ENCODE measurements at regions not wholly inside any gene's neighbourhood (a gene's known extent, or its start where the extent isn't known, plus 50 kb on each side); places are given as distances from the start of the nearest gene placed in this dataset.

- no peak overlapping the region for H3K27ac ChIP-seq (ENCODE audit: extremely low read depth, low read depth, low read length)
- CTCF ChIA-PET: interaction anchor here (0.6 kb wide), 1 partner anchor 278 kb away, joined by 3 read pairs; no protein-coding TSS in a partner anchor
- no peaks in the 10 kb centered on the region for H3K36me3 ChIP-seq (ENCODE audit: control insufficient read depth in 2 of 2, insufficient read depth in 1 of 2, low read length in 2 of 2)
These were observed 1168.2 kb upstream of the ZEB2 start for GRCh38 chr2:145688156-145688555.

GRCh38 chr2:145687442-145688134 is 1167.7 kb upstream of the ZEB2 start:
- no peak for TF ChIP-seq CTCF (tag by site-specific recombination; IDR thresholded peaks at IDR 0.05)
- TF ChIP-seq ZNF366 (tag by site-specific recombination; conservative IDR thresholded peaks at IDR 0.05): no peak
- no peak for TF ChIP-seq ZSCAN4 (tag by site-specific recombination; IDR thresholded peaks at IDR 0.05)
- no peak for TF ChIP-seq ZNF658 (tag by site-specific recombination; IDR thresholded peaks at IDR 0.05)
- TF ChIP-seq ZNF510 (tag by site-specific recombination; IDR thresholded peaks at IDR 0.05; ENCODE audit: insufficient replicate concordance): no peak
- no peak for TF ChIP-seq ZNF335 (tag by site-specific recombination; conservative IDR thresholded peaks at IDR 0.05)
- TF ChIP-seq PRDM1 (tag by site-specific recombination; IDR thresholded peaks at IDR 0.05): no peak
- Histone ChIP-seq H3K27ac (ENCODE audit: extremely low read depth, low read depth, low read length) (no peak overlapping the region), H3K9me3 (ENCODE audit: control insufficient read depth, insufficient read depth, low read depth, low read length) (no peaks in the 10 kb centered on the region), H3K36me3 (ENCODE audit: control insufficient read depth in 2 of 2, insufficient read depth in 1 of 2, low read length in 2 of 2) (no peaks in the 10 kb centered on the region), H3K4me3 (ENCODE audit: low read depth, low read length) (no peak overlapping the region), H3K4me1 (ENCODE audit: control insufficient read depth, insufficient read depth, low read length) (no peaks in the 10 kb centered on the region)
- ChIA-PET CTCF (no interaction called here), POLR2A (no interaction called here)

More at GRCh38 chr2:145688156-145688555, 1168.2 kb upstream of the ZEB2 start:
- no peak for TF ChIP-seq ZNF239 (tag by site-specific recombination; IDR thresholded peaks at IDR 0.05)
- TF ChIP-seq ZNF571 (tag by site-specific recombination; IDR thresholded peaks at IDR 0.05): no peak
- TF ChIP-seq ZNF169 (tag by site-specific recombination; IDR thresholded peaks at IDR 0.05): no peak
- no peak for TF ChIP-seq ZBTB44 (tag by site-specific recombination; IDR thresholded peaks at IDR 0.05)
- Histone ChIP-seq H3K4me1 (ENCODE audit: control insufficient read depth, insufficient read depth, low read length) (no peaks in the 10 kb centered on the region), H3K4me3 (ENCODE audit: low read depth, low read length) (no peak overlapping the region), H3K9me3 (ENCODE audit: control insufficient read depth, insufficient read depth, low read depth, low read length) (no peaks in the 10 kb centered on the region)
- POLR2A ChIA-PET: no interaction called here

GRCh38 chr2:145685383-145686050 is 1165.6 kb upstream of the ZEB2 start:
- no peak overlapping the region for H3K4me3 ChIP-seq (ENCODE audit: low read depth, low read length)
- POLR2A ChIA-PET: no interaction called here
- CTCF ChIA-PET: no interaction called here
- no peaks in the 10 kb centered on the region for H3K36me3 ChIP-seq (ENCODE audit: control insufficient read depth in 2 of 2, insufficient read depth in 1 of 2, low read length in 2 of 2)
- no peaks in the 10 kb centered on the region for H3K4me1 ChIP-seq (ENCODE audit: control insufficient read depth, insufficient read depth, low read length)
- no peaks in the 10 kb centered on the region for H3K9me3 ChIP-seq (ENCODE audit: control insufficient read depth, insufficient read depth, low read depth, low read length)
- no peak overlapping the region for H3K27ac ChIP-seq (ENCODE audit: extremely low read depth, low read depth, low read length)
- TF ChIP-seq ZIC2 (tag by site-specific recombination; IDR thresholded peaks at IDR 0.05): no peak
- no peak for TF ChIP-seq ZNF488 (tag by site-specific recombination; IDR thresholded peaks at IDR 0.05)
- no peak for TF ChIP-seq ZNF837 (tag by site-specific recombination; IDR thresholded peaks at IDR 0.05)
- TF ChIP-seq KLF10 (tag by site-specific recombination; IDR thresholded peaks at IDR 0.05): no peak
- TF ChIP-seq ZBTB44 (tag by site-specific recombination; IDR thresholded peaks at IDR 0.05): no peak
- no peak for TF ChIP-seq ZNF501 (tag by site-specific recombination; IDR thresholded peaks at IDR 0.05)
- TF ChIP-seq ZNF560 (tag by site-specific recombination; IDR thresholded peaks at IDR 0.05; ENCODE audit: borderline replicate concordance): no peak
- no peak for TF ChIP-seq ZNF302 (tag by site-specific recombination; IDR thresholded peaks at IDR 0.05; ENCODE audit: low read depth)
- TF ChIP-seq GFI1B (tag by site-specific recombination; IDR thresholded peaks at IDR 0.05): no peak
- no peak for TF ChIP-seq HIC1 (tag by site-specific recombination; IDR thresholded peaks at IDR 0.05)
- no peak for TF ChIP-seq ZFHX2 (tag by site-specific recombination; conservative IDR thresholded peaks at IDR 0.05)

Data from HEK293 (cell line).